NB4 (cell line): ENCODE measurements at regions not wholly inside any gene's neighbourhood (a gene's known extent, or its start where the extent isn't known, plus 50 kb on each side); places are given as distances from the start of the nearest gene placed in this dataset.
"Not testable (repeated sequence)": the region's sequence is repeated elsewhere in the genome, so short reads cannot be mapped to it uniquely, and the experiment has no call there.

ENCODE experiments used
- DNase-seq: peaks from one replicate; pipeline ENCODE4 v3.0.0; 2010; ENCODE audit warnings: low read depth
- H3K4me3 ChIP-seq: one replicate; pipeline ENCODE4 v1.5.1; 2011; ENCODE audit warnings: mild to moderate bottlenecking, low read depth, low read length, moderate library complexity
- MYC ChIP-seq: IDR thresholded peaks from 2 replicates; pipeline ENCODE4 v1.6.1; 2011; ENCODE audit warnings: low read depth, low read length
- POLR2A ChIP-seq: IDR thresholded peaks from 2 replicates; pipeline ENCODE4 v1.6.1; 2011; ENCODE audit warnings: mild to moderate bottlenecking; ENCODE audit not compliant: insufficient read length; ENCODE audit errors: extremely low read depth
- TF ChIP-seq, protein P1 (sequence below): IDR thresholded peaks from 2 replicates; pipeline ENCODE4 v1.6.1; 2011; ENCODE audit warnings: low read depth, low read length
- TF ChIP-seq, protein P2 (sequence below): IDR thresholded peaks from one replicate; pipeline ENCODE4 v1.5.1; 2012; ENCODE audit warnings: low read depth, low read length

DNA sequence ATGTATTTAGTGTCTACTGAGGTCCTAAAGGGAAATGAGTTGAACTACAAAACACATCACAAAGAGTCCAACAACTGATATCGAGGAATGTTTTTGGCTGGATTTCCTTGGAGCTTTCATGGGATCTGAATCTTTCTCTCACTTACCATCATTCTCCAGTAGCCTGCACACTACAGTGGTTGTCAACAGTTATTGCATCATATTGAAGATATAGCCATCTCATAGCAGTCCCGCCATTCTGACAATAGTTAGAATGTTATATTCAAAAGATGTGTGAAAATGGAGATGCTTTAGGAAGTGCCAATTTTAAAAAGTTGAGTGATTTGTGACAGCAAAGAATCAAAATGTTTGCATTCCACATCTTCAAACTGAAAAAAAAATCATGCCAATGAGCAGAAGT, 186.8 kb downstream of the DSC3 start:
- TF ChIP-seq, protein P1, sequence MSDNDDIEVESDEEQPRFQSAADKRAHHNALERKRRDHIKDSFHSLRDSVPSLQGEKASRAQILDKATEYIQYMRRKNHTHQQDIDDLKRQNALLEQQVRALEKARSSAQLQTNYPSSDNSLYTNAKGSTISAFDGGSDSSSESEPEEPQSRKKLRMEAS: no peak
- no peak for TF ChIP-seq MYC
- TF ChIP-seq, protein P2, sequence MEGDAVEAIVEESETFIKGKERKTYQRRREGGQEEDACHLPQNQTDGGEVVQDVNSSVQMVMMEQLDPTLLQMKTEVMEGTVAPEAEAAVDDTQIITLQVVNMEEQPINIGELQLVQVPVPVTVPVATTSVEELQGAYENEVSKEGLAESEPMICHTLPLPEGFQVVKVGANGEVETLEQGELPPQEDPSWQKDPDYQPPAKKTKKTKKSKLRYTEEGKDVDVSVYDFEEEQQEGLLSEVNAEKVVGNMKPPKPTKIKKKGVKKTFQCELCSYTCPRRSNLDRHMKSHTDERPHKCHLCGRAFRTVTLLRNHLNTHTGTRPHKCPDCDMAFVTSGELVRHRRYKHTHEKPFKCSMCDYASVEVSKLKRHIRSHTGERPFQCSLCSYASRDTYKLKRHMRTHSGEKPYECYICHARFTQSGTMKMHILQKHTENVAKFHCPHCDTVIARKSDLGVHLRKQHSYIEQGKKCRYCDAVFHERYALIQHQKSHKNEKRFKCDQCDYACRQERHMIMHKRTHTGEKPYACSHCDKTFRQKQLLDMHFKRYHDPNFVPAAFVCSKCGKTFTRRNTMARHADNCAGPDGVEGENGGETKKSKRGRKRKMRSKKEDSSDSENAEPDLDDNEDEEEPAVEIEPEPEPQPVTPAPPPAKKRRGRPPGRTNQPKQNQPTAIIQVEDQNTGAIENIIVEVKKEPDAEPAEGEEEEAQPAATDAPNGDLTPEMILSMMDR: no peak
- TF ChIP-seq POLR2A: no peak
- no peak overlapping the region for H3K4me3 ChIP-seq
- no peak for DNase-seq

DNA sequence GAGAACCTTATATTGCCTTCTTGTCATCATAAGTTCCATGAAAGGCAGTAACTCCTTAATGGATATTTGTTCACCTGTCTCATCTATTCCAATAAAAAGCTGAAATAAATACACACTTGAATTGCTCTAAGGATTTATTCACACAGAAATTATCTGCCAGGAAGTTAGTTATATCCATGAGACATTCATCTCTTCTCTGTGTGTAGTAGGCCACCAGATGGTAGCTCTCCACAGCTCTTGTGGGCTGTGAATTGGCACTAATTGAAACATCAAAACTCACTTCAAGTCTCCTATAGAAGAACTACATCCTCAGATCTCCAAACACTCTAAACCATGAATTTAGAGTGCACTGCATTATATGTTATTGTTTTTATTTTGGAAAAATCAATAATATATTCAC, 189.6 kb downstream of the DSC3 start:
- no peak for DNase-seq
- H3K4me3 ChIP-seq: no peak overlapping the region
- no peak for TF ChIP-seq POLR2A
- TF ChIP-seq, protein P2: no peak
- no peak for TF ChIP-seq MYC
- TF ChIP-seq, protein P1: no peak

DNA sequence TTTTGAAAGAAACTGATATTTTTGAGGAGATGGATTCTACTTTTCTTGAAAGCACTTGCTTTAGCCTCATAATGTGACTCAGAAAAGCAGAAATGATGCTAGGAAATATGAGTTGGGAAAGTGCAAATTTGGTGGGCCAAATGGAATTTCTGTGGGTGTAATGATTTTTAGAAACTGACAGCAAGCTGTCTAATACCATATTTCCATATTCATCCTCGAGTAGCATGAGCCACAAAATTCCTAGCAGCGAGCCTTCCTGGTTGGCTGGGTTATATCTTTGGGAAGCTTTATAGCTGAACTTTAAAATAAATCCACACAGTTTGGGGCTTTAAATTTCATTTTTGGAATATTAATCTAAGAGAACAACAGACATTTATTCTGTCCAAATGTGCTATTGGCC, 190.0 kb downstream of the DSC3 start:
- H3K4me3 ChIP-seq: no peak overlapping the region
- TF ChIP-seq, protein P1: no peak
- TF ChIP-seq, protein P2: no peak
- TF ChIP-seq POLR2A: no peak
- no peak for TF ChIP-seq MYC
- no peak for DNase-seq

DNA sequence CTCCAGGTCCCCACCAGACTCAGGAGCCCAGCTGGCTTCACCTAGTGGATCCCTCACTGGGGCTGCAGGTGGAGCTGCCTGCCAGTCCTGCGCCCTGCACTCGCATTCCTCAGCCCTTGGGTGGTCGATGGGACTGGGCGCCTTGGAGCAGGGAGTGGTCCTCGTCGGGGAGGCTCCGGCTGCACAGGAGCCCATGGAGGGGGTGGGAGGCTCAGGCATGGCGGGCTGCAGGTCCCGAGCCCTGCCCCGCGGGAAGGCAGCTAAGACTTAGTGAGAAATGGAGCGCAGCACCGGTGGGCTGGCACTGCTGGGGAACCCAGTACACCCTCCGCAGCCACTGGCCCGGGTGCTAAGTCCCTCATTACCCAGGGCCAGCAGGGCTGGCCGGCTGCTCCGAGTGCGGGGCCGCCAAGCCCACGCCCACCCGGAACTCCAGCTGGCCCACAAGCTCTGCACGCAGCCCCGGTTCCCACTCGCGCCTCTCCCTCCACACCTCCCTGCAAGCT, 203.4 kb downstream of the DSC3 start:
- DNase-seq, H3K4me3 ChIP-seq: not testable (repeated sequence)

DNA sequence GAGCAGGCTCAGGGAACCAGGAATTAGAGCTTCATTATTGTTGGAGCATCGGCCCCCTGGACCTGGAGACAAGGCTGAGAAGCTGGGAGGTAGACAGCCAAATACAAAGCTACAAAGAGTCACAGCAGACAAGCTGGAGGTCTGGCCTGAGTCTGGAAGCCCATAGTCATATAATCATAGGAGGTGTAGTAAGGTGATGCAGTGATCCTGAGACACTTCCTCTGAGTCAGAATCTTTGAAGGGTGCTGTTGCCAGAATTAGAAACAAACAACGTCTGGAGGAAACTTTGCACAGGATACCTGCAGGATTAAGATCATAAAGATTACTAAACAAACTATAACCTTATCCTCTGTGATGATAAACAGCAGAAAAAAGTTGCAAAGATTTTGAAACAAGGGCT, 213.8 kb downstream of the DSC3 start:
- no peak overlapping the region for H3K4me3 ChIP-seq
- no peak for DNase-seq
- TF ChIP-seq POLR2A (no peak), MYC (no peak)
- TF ChIP-seq, protein P2: no peak
- TF ChIP-seq, protein P1: no peak

DNA sequence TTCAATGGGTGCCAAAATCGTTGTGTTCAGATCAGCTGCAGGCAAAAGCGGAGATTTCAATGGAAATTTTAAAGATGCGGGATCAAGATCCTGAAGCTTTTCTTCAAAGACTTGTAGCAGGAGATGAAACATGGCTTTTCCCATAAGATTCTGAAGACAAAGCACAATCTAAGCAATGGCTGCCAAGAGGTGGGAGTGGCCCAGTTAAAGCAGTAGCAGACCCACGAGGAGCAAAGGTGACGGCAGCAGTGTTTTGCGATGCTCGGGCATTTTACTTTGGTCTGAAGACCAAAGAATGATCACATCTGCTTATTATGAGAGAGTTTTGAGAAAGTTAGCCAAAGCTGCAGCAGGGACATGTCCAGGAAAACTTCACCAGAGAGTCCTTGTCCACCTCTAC, 222.9 kb downstream of the DSC3 start:
- no peak overlapping the region for H3K4me3 ChIP-seq
- DNase-seq: no peak
- TF ChIP-seq POLR2A (no peak), MYC (no peak)
- TF ChIP-seq, protein P1: no peak
- TF ChIP-seq, protein P2: no peak
